K562 (cell line): ENCODE measurements at regions not wholly inside any gene's neighbourhood (a gene's known extent, or its start where the extent isn't known, plus 50 kb on each side); places are given as distances from the start of the nearest gene placed in this dataset.

Experiments
- ATAC-seq: fragments of 200-7000 bp; cut with Tn5 transposase; 3 replicates; pipeline ENCODE4 v1.9.1; 2020; ENCODE audit warnings: moderate library complexity
- BruUV-seq: library from RNA; stranded (reverse); fragments of 400-500 nt; replicated peaks from 2 replicates; lab custom pipeline; 2021; lab: Mats Ljungman, UMichigan
- CTCF ChIA-PET: fragments of 300-600 bp; formaldehyde crosslinking; extraction: SDS; loops from one replicate; lab custom pipeline; 2021; ENCODE audit warnings: low intra/inter-chr PET ratio; lab: Yijun Ruan, JAX
- POLR2A ChIA-PET: fragments of 300-600, 350-650 bp; sonication (Branson Sonifier 250); formaldehyde crosslinking; extraction: SDS; loops from one replicate; lab custom pipeline; 2021; ENCODE audit warnings: antibody characterized with exemption, inconsistent platforms; lab: Yijun Ruan, JAX
- DNase-seq, 4 experiments: peaks; one replicate each; pipeline versions ENCODE4 v3.0.0 to v3.0.0-alpha.2; 2011 to 2018; ENCODE audit warnings: low spot score in 3 of 4, mixed read lengths in 3 of 4; ENCODE audit errors: extremely low read depth in 1 of 4
- FAIRE-seq: peaks from 2 replicates; lab custom pipeline; 2011; peaks lifted over from hg19 to GRCh38; lab: Jason Lieb, UNC
- H2AFZ ChIP-seq: 2 replicates; pipeline ENCODE4 v1.6.0; 2011; ENCODE audit warnings: low read depth, low read length, control low read depth, inconsistent platforms
- H3K27ac ChIP-seq: fragments of 200-600 bp; 3 replicates; pipeline ENCODE4 v1.8.0; 2011; ENCODE audit warnings: low read depth, mild to moderate bottlenecking, control low read depth, inconsistent platforms, low read length, moderate library complexity, mixed read lengths; ENCODE audit errors: extremely low read depth
- H3K27me3 ChIP-seq, 2 experiments: fragments of 300-600 bp in 1 of 2; 2 replicates in 1 of 2; 3 replicates in 1 of 2; pipeline versions ENCODE4 v1.6.0 to v1.8.0; 2011; ENCODE audit warnings: inconsistent platforms in 2 of 2, low read length in 2 of 2, mild to moderate bottlenecking in 1 of 2, mixed read lengths in 1 of 2, moderate library complexity in 1 of 2; ENCODE audit not compliant: control insufficient read depth in 2 of 2, insufficient read depth in 2 of 2
- H3K36me3 ChIP-seq: fragments of 300-600 bp; 3 replicates; pipeline ENCODE4 v1.8.0; 2011; ENCODE audit warnings: mild to moderate bottlenecking, low read length, inconsistent platforms; ENCODE audit not compliant: control insufficient read depth, insufficient read depth
- H3K4me1 ChIP-seq, 2 experiments: fragments of 200-600 bp in 1 of 2; replicated peaks in 1 of 2; 2 replicates in 1 of 2; 3 replicates in 1 of 2; pipeline versions ENCODE4 v1.5.1 to v1.8.0; 2011; ENCODE audit warnings: inconsistent platforms in 2 of 2, low read length in 2 of 2, mild to moderate bottlenecking in 1 of 2, mixed read lengths in 1 of 2, moderate library complexity in 1 of 2; ENCODE audit not compliant: control insufficient read depth in 2 of 2, insufficient read depth in 2 of 2
- H3K4me2 ChIP-seq: 2 replicates; pipeline ENCODE4 v1.6.1; 2011; ENCODE audit warnings: low read length, control low read depth, inconsistent platforms, mixed read lengths; ENCODE audit not compliant: insufficient read depth
- H3K4me3 ChIP-seq: fragments of 200-600 bp; sonication (generic), shearing (Covaris generic); 2 replicates; pipeline ENCODE4 v1.5.1; 2016; ENCODE audit warnings: control low read depth, inconsistent platforms
- H3K79me2 ChIP-seq: fragments of 200-600 bp; 3 replicates; pipeline ENCODE4 v1.8.0; 2011; ENCODE audit warnings: low read length, inconsistent platforms; ENCODE audit not compliant: control insufficient read depth, insufficient read depth
- H3K9ac ChIP-seq, 2 experiments: 2 replicates each; pipeline versions ENCODE4 v1.6.0 to v1.6.1; 2011; ENCODE audit warnings: low read depth in 2 of 2, low read length in 2 of 2, control low read depth in 1 of 2, inconsistent platforms in 1 of 2, mild to moderate bottlenecking in 1 of 2, mixed read lengths in 1 of 2; ENCODE audit not compliant: insufficient read depth in 1 of 2
- H3K9me1 ChIP-seq: one replicate; pipeline ENCODE4 v1.6.0; 2011; ENCODE audit warnings: inconsistent platforms, mild to moderate bottlenecking, low read length, moderate library complexity; ENCODE audit not compliant: control insufficient read depth, insufficient read depth
- H3K9me3 ChIP-seq: replicated peaks from 2 replicates; pipeline ENCODE4 v1.5.1; 2011; ENCODE audit warnings: low read depth, low read length, inconsistent platforms; ENCODE audit not compliant: control insufficient read depth, insufficient read depth
- H4K20me1 ChIP-seq: replicated peaks from 2 replicates; pipeline ENCODE4 v1.6.1; 2011; ENCODE audit warnings: low read length, inconsistent platforms, mixed read lengths; ENCODE audit not compliant: control insufficient read depth, insufficient read depth
- GTF2A2 ChIP-seq: IDR thresholded peaks from 2 replicates; pipeline ENCODE4 v1.6.1; 2016; ENCODE audit warnings: mild to moderate bottlenecking, missing genetic modification characterization, missing compliant biosample characterization
- ILK ChIP-seq: fragments of 450-650 bp; IDR thresholded peaks from 2 replicates; pipeline ENCODE4 v1.6.1; 2016; ENCODE audit warnings: missing genetic modification characterization, low read depth, mild to moderate bottlenecking, missing compliant biosample characterization, moderate library complexity, borderline replicate concordance
- POLR3A ChIP-seq: IDR thresholded peaks from 2 replicates; pipeline ENCODE4 v1.6.1; 2011; ENCODE audit warnings: borderline replicate concordance, mild to moderate bottlenecking, moderate library complexity; ENCODE audit not compliant: insufficient read length, insufficient read depth; ENCODE audit errors: extremely low read depth
- SIX5 ChIP-seq, 2 experiments: IDR thresholded peaks; 2 replicates each; pipeline ENCODE4 v1.6.1; 2011; ENCODE audit warnings: low read length in 2 of 2, borderline replicate concordance in 1 of 2, low read depth in 1 of 2, mild to moderate bottlenecking in 1 of 2, moderate library complexity in 1 of 2; ENCODE audit not compliant: insufficient read depth in 1 of 2
- ZBTB17 ChIP-seq: fragments of 450-650 bp; formaldehyde crosslinking; IDR thresholded peaks from 2 replicates; pipeline ENCODE4 v1.4.0; 2020; ENCODE audit warnings: mild to moderate bottlenecking
- ZKSCAN8 ChIP-seq: fragments of 200-800 bp; sonication (Bioruptor generic); IDR thresholded peaks from 2 replicates; pipeline ENCODE4 v1.6.1; 2016; ENCODE audit warnings: missing genetic modification characterization, missing compliant biosample characterization
- ZNF277 ChIP-seq: fragments of 250-450 bp; sonication (Bioruptor Pico); IDR thresholded peaks from 2 replicates; pipeline ENCODE4 v1.8.0; 2022; ENCODE audit warnings: inconsistent platforms, mild to moderate bottlenecking, moderate library complexity, borderline replicate concordance
- WGBS: fragments of 100-300 bp; shearing (Covaris generic); methylation state at CpG from one replicate; pipeline ENCODE4 v1.1.6; 2016; ENCODE audit warnings: low coverage, mixed read lengths; ENCODE audit not compliant: insufficient coverage; ENCODE audit errors: missing lambda C conversion rate; 5-methylcytosine and 5-hydroxymethylcytosine counted together
- in situ Hi-C: fragments of 300-500 bp; cut with MboI; formaldehyde crosslinking; loops from 4 replicates; pipeline ENCODE4 v1.15.0; 2018; ENCODE audit warnings: inconsistent platforms, mixed read lengths
- intact Hi-C: fragments of 100-400 bp; cut with micrococcal nuclease; formaldehyde crosslinking; loops from 2 replicates; pipeline ENCODE4 v1.14.2; 2022
- TF ChIP-seq, protein P1 (sequence below): sonication (generic); formaldehyde crosslinking; IDR thresholded peaks from 2 replicates; pipeline ENCODE4 v1.8.1; 2023; ENCODE audit warnings: missing genetic modification reagents, mild to moderate bottlenecking, borderline replicate concordance
- TF ChIP-seq, protein P2 (sequence below): sonication (generic); formaldehyde crosslinking; IDR thresholded peaks from 2 replicates; pipeline ENCODE4 v1.8.0; 2023; ENCODE audit warnings: missing genetic modification reagents, mild to moderate bottlenecking, borderline replicate concordance

DNA sequence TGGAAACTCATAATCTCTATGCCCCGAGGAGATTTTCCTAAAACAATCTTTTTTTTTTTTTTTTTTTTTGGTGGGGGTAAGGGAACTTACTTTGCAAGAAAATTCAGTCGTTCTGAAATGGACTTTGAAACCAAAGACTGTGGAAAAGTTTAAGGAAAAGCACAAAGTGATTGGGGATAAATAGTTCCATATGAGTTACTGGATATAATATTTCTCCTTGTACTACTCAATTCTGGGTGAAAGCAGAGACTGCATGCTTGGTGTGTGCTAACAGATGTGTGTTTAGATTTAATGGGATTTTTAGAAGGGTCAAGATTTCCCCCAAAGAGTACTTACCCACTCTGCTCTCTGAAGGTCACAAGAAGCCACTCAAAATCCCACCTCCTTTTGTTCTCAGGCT, 204.9 kb upstream of the USP24 start:
- DNase-seq, result no peak
- ChIA-PET POLR2A (no interaction called here), CTCF (no interaction called here)
- no peak overlapping the region for H3K27ac ChIP-seq
- FAIRE-seq, result no peak
- in situ Hi-C loops (no loop called here), intact Hi-C loops (no loop called here)
- no peak overlapping the region for H3K4me3 ChIP-seq
- ATAC-seq, result no peak
- H4K20me1 ChIP-seq, result no peaks in the 10 kb centered on the region
- H3K36me3 ChIP-seq, result no peaks in the 10 kb centered on the region
- H3K9me3 ChIP-seq, result no peaks in the 10 kb centered on the region
- H3K4me2 ChIP-seq, result no peak overlapping the region
- H3K9ac ChIP-seq, result no peak overlapping the region
- H3K79me2 ChIP-seq, result no peaks in the 10 kb centered on the region
- H2AFZ ChIP-seq, result no peak overlapping the region
- no TSS peak for BruUV-seq
- no peaks in the 10 kb centered on the region for H3K4me1 ChIP-seq
- 0% methylated on average over 2 of the region's 2 CpGs for WGBS
- no peaks in the 10 kb centered on the region; a peak in 2 of 5 replicates for H3K27me3 ChIP-seq
- no peaks in the 10 kb centered on the region for H3K9me1 ChIP-seq
- TF ChIP-seq GTF2A2 (tag) (no peak), SIX5 (IDR thresholded peaks at IDR 0.05; ENCODE audit: borderline replicate concordance in 1 of 2, insufficient read depth in 1 of 2, low read depth in 1 of 2, low read length in 2 of 2) (no peak), ZKSCAN8 (no peak), ZNF277 (CRISPR knock-in tag) (no peak), POLR3A (no peak), ZBTB17 (CRISPR knock-in tag) (no peak), ILK (tag) (no peak)
- TF ChIP-seq, protein P1, sequence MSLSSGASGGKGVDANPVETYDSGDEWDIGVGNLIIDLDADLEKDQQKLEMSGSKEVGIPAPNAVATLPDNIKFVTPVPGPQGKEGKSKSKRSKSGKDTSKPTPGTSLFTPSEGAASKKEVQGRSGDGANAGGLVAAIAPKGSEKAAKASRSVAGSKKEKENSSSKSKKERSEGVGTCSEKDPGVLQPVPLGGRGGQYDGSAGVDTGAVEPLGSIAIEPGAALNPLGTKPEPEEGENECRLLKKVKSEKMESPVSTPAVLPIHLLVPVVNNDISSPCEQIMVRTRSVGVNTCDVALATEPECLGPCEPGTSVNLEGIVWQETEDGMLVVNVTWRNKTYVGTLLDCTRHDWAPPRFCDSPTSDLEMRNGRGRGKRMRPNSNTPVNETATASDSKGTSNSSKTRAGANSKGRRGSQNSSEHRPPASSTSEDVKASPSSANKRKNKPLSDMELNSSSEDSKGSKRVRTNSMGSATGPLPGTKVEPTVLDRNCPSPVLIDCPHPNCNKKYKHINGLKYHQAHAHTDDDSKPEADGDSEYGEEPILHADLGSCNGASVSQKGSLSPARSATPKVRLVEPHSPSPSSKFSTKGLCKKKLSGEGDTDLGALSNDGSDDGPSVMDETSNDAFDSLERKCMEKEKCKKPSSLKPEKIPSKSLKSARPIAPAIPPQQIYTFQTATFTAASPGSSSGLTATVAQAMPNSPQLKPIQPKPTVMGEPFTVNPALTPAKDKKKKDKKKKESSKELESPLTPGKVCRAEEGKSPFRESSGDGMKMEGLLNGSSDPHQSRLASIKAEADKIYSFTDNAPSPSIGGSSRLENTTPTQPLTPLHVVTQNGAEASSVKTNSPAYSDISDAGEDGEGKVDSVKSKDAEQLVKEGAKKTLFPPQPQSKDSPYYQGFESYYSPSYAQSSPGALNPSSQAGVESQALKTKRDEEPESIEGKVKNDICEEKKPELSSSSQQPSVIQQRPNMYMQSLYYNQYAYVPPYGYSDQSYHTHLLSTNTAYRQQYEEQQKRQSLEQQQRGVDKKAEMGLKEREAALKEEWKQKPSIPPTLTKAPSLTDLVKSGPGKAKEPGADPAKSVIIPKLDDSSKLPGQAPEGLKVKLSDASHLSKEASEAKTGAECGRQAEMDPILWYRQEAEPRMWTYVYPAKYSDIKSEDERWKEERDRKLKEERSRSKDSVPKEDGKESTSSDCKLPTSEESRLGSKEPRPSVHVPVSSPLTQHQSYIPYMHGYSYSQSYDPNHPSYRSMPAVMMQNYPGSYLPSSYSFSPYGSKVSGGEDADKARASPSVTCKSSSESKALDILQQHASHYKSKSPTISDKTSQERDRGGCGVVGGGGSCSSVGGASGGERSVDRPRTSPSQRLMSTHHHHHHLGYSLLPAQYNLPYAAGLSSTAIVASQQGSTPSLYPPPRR (CRISPR knock-in tag), result no peak
- TF ChIP-seq, protein P2, sequence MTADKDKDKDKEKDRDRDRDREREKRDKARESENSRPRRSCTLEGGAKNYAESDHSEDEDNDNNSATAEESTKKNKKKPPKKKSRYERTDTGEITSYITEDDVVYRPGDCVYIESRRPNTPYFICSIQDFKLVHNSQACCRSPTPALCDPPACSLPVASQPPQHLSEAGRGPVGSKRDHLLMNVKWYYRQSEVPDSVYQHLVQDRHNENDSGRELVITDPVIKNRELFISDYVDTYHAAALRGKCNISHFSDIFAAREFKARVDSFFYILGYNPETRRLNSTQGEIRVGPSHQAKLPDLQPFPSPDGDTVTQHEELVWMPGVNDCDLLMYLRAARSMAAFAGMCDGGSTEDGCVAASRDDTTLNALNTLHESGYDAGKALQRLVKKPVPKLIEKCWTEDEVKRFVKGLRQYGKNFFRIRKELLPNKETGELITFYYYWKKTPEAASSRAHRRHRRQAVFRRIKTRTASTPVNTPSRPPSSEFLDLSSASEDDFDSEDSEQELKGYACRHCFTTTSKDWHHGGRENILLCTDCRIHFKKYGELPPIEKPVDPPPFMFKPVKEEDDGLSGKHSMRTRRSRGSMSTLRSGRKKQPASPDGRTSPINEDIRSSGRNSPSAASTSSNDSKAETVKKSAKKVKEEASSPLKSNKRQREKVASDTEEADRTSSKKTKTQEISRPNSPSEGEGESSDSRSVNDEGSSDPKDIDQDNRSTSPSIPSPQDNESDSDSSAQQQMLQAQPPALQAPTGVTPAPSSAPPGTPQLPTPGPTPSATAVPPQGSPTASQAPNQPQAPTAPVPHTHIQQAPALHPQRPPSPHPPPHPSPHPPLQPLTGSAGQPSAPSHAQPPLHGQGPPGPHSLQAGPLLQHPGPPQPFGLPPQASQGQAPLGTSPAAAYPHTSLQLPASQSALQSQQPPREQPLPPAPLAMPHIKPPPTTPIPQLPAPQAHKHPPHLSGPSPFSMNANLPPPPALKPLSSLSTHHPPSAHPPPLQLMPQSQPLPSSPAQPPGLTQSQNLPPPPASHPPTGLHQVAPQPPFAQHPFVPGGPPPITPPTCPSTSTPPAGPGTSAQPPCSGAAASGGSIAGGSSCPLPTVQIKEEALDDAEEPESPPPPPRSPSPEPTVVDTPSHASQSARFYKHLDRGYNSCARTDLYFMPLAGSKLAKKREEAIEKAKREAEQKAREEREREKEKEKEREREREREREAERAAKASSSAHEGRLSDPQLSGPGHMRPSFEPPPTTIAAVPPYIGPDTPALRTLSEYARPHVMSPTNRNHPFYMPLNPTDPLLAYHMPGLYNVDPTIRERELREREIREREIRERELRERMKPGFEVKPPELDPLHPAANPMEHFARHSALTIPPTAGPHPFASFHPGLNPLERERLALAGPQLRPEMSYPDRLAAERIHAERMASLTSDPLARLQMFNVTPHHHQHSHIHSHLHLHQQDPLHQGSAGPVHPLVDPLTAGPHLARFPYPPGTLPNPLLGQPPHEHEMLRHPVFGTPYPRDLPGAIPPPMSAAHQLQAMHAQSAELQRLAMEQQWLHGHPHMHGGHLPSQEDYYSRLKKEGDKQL (CRISPR knock-in tag), result no peak
